HG03025 (cell line): ENCODE measurements at regions not wholly inside any gene's neighbourhood (a gene's known extent, or its start where the extent isn't known, plus 50 kb on each side); places are given as distances from the start of the nearest gene placed in this dataset.
A peak's percentile ranks its signal among the peaks of the same experiment; 100 is the strongest.

Experiments
- ATAC-seq: cut with Tn5 transposase; IDR thresholded peaks from one replicate; pipeline ENCODE4 v1.9.1; 2021; ENCODE audit warnings: mild to moderate bottlenecking, moderate library complexity; ENCODE audit not compliant: unreplicated experiment, low FRiP score

- ATAC-seq: no peak
Observed at GRCh38 chr4:100970414-100970813, 376.9 kb downstream of the PPP3CA start.

- no peak for ATAC-seq
Observed at GRCh38 chr4:100969925-100970324, 377.4 kb downstream of the PPP3CA start.

- no peak for ATAC-seq
Observed at GRCh38 chr4:100968046-100968445, 379.3 kb downstream of the PPP3CA start.

- ATAC-seq: no peak
Observed at GRCh38 chr4:100963627-100964026, 383.7 kb downstream of the PPP3CA start.

- peak; percentile 55 for ATAC-seq
Observed at GRCh38 chr4:100962698-100963097, 384.6 kb downstream of the PPP3CA start.

- no peak for ATAC-seq
Observed at GRCh38 chr4:100960232-100960631, 387.1 kb downstream of the PPP3CA start.

- ATAC-seq: no peak
Observed at GRCh38 chr4:100954046-100954445, 393.3 kb downstream of the PPP3CA start.

- ATAC-seq: no peak
Observed at GRCh38 chr4:100953616-100954015, 393.7 kb downstream of the PPP3CA start.

- ATAC-seq: no peak
Observed at GRCh38 chr4:100952590-100952989, 394.7 kb downstream of the PPP3CA start.

- no peak for ATAC-seq
Observed at GRCh38 chr4:100949350-100949935, 397.9 kb downstream of the PPP3CA start.

- ATAC-seq: no peak
Observed at GRCh38 chr4:100948911-100949310, 398.4 kb downstream of the PPP3CA start.

GRCh38 chr4:100945789-100946188, 401.5 kb downstream of the PPP3CA start:
- ATAC-seq: no peak

GRCh38 chr4:100938698-100939097, 408.6 kb downstream of the PPP3CA start:
- ATAC-seq: no peak

GRCh38 chr4:100936661-100937375, 410.5 kb downstream of the PPP3CA start:
- ATAC-seq: no peak

- ATAC-seq: no peak
Observed at GRCh38 chr4:100935090-100935489, 412.2 kb downstream of the PPP3CA start.

GRCh38 chr4:100933628-100934027, 413.7 kb downstream of the PPP3CA start:
- ATAC-seq: no peak

GRCh38 chr4:100929758-100930157, 411.9 kb upstream of the EMCN start:
- ATAC-seq: no peak

GRCh38 chr4:100929135-100929534, 411.3 kb upstream of the EMCN start:
- ATAC-seq: no peak

- ATAC-seq: peak; percentile 86
Observed at GRCh38 chr4:100926039-100926717, 408.4 kb upstream of the EMCN start.

GRCh38 chr4:100913685-100914084, 395.9 kb upstream of the EMCN start:
- no peak for ATAC-seq

- no peak for ATAC-seq
Observed at GRCh38 chr4:100908540-100908939, 390.7 kb upstream of the EMCN start.
